Cardiac fibroblast (primary cell): ENCODE measurements at regions not wholly inside any gene's neighbourhood (a gene's known extent, or its start where the extent isn't known, plus 50 kb on each side); places are given as distances from the start of the nearest gene placed in this dataset.
"Not testable (repeated sequence)": the region's sequence is repeated elsewhere in the genome, so short reads cannot be mapped to it uniquely, and the experiment has no call there.

Source experiments
- DNase-seq, 2 donors: peaks; one replicate each; pipeline versions ENCODE4 v3.0.0 to v3.0.0-alpha.2; 2010; ENCODE audit warnings: low read depth in 2 of 2
- H3K4me3 ChIP-seq, 2 donors: replicated peaks in 1 of 2; 1 replicate in 1 of 2; 2 replicates in 1 of 2; pipeline ENCODE4 v1.5.1; 2011; ENCODE audit warnings: low read depth in 2 of 2, low read length in 2 of 2, mild to moderate bottlenecking in 2 of 2, moderate library complexity in 1 of 2
- TF ChIP-seq, protein P1 (sequence below): IDR thresholded peaks from one replicate; pipeline ENCODE4 v1.5.1; 2011; ENCODE audit warnings: low read depth, mild to moderate bottlenecking, low read length, inconsistent platforms

DNA sequence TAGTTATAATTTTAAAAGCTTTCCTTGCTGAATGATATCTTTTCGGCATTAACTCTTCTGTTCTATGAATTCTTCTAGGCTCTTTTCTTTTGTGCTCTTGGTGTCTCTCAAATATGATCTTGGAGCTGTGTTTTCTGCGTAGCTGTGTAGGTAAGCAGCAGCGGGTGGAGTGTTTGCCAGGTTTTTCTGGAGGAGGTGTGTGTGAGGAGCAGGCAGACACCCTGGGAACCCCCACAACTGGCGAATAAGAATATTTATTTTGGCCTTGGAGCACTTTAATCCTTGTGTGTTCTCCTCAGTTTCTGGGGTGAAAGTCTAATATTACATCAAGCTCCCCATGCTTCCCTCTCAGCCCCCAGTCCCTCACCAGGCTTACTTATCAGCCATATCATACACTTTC is 232.0 kb upstream of the FANCL start:
- DNase-seq: no peak
- TF ChIP-seq, protein P1, sequence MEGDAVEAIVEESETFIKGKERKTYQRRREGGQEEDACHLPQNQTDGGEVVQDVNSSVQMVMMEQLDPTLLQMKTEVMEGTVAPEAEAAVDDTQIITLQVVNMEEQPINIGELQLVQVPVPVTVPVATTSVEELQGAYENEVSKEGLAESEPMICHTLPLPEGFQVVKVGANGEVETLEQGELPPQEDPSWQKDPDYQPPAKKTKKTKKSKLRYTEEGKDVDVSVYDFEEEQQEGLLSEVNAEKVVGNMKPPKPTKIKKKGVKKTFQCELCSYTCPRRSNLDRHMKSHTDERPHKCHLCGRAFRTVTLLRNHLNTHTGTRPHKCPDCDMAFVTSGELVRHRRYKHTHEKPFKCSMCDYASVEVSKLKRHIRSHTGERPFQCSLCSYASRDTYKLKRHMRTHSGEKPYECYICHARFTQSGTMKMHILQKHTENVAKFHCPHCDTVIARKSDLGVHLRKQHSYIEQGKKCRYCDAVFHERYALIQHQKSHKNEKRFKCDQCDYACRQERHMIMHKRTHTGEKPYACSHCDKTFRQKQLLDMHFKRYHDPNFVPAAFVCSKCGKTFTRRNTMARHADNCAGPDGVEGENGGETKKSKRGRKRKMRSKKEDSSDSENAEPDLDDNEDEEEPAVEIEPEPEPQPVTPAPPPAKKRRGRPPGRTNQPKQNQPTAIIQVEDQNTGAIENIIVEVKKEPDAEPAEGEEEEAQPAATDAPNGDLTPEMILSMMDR: no peak
- H3K4me3 ChIP-seq: no peak overlapping the region

DNA sequence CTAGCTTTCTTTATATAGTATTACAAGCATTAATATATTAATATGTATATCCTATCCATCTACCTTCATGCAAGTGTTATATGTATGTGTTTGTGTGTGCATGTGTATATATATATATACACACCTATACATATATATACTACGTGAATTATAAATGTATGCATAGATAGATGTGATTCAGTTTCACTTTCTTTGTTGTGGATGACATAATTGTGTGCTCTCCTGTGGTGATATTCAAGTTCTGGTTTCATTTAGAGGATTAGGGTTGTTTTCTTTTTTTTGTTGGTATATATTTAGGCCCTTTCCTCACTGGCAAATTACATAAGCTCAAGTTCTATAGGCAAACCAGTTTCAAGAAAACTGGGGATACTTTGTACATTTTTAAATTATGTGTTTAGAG is 225.7 kb upstream of the FANCL start:
- DNase-seq: no peak
- TF ChIP-seq, protein P1: no peak
- H3K4me3 ChIP-seq: no peak overlapping the region

DNA sequence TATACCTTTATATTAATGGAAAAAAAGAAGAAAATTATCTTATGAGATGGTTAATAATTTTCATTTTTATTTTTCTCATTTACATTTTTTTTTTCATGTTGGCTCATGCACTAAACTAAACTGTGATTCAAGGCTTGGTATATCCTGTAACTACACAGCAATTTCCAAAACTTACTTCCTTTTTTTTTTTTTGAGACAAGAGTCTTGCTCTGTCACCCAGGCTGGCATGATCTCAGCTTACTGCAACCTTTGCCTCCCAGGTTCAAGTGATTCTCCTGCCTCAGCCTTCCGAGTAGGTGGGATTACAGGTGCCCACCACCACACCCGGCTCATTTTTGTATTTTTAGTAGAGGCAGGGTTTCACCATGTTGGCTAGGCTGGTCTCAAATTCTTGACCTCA is 224.9 kb upstream of the FANCL start:
- not testable (repeated sequence) for H3K4me3 ChIP-seq, DNase-seq

DNA sequence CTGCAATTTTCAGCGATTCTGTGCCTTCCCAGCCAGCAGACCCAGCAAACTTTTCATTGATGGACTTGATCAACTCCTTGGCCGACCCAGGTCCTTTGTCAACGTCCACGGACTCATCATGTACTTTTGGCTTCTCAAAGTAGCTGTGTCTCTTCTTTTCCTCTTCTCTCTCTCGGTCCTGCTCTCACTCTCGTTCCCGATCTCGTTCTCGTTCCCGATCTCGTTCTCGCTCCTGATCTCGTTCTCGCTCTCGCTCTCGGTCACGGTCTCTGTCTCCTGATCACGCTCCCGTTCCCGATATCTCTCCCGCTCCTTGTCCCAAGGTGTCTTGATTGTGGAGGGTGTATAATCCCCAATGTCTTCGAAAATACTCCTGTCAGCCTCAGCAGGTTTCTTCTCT is 219.5 kb upstream of the FANCL start:
- TF ChIP-seq, protein P1: no peak
- H3K4me3 ChIP-seq: no peak overlapping the region
- DNase-seq: no peak

- TF ChIP-seq, protein P1: no peak
- DNase-seq: no peak
- no peak overlapping the region for H3K4me3 ChIP-seq
These were observed 208.3 kb upstream of the FANCL start for GRCh38 chr2:58449286-58450010.

GRCh38 chr2:58448845-58449244 is 207.7 kb upstream of the FANCL start:
- TF ChIP-seq, protein P1: no peak
- no peak overlapping the region for H3K4me3 ChIP-seq
- DNase-seq: no peak

DNA sequence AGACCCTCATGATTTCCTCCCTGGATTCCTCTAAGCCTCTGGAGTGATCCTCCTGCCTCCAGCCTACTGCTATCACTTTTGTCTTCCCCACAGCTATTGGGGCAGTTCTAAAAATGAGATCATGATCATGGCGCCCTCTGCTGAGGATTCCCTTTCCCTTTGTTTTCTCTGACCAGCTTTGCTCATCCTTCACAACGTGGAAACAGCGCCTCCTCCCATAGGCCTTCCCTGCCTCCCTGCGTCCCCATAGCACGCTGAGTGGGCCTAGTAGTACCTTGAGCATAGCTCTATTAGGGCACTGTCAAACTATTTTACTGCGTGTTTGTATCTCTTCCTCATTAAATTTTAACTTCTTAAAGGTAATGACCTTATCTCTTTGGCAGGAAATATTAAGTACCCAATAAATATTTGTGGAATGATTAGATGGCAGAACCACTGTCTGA is 207.0 kb upstream of the FANCL start:
- TF ChIP-seq, protein P1: peak; percentile 58
- peak; percentile 68 to 80 for DNase-seq

More for the DNA sequence above, 207.0 kb upstream of the FANCL start:
- no peak overlapping the region for H3K4me3 ChIP-seq
